ENCODE measurements at regions not wholly inside any gene's neighbourhood (a gene's known extent, or its start where the extent isn't known, plus 50 kb on each side); places are given as distances from the start of the nearest gene placed in this dataset.

DNA sequence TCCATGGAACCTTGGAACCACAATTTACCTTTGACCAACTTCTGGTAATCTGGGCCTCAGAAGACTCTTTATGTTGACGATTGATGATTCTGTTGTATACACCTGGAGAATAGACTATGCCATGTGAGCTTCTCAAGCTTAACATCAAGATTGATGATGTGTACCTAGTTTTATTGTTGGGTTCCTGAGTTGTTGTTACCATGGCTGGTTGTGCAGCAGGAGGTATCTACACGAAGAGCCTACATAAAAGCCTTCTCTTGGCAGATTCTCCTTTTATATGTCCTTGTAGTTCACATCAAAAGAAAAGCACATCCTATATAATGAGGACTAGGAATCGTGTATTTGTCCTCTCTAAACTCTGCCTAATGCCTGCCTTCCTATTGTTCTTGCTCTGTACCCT is 272.0 kb downstream of the DTHD1 start:
- H3K9me3 ChIP-seq (ENCODE audit: control insufficient read depth, insufficient read depth, low read depth, low read length): no peaks in the 10 kb centered on the region
- TF ChIP-seq ZNF610 (tag by site-specific recombination; IDR thresholded peaks at IDR 0.05; ENCODE audit: borderline replicate concordance) (no peak), ZFP3 (tag by site-specific recombination; IDR thresholded peaks at IDR 0.05; ENCODE audit: low read depth) (no peak)
- TF ChIP-seq, protein P1, sequence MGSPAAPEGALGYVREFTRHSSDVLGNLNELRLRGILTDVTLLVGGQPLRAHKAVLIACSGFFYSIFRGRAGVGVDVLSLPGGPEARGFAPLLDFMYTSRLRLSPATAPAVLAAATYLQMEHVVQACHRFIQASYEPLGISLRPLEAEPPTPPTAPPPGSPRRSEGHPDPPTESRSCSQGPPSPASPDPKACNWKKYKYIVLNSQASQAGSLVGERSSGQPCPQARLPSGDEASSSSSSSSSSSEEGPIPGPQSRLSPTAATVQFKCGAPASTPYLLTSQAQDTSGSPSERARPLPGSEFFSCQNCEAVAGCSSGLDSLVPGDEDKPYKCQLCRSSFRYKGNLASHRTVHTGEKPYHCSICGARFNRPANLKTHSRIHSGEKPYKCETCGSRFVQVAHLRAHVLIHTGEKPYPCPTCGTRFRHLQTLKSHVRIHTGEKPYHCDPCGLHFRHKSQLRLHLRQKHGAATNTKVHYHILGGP (tag by site-specific recombination; IDR thresholded peaks at IDR 0.05): no peak
- TF ChIP-seq, protein P2, sequence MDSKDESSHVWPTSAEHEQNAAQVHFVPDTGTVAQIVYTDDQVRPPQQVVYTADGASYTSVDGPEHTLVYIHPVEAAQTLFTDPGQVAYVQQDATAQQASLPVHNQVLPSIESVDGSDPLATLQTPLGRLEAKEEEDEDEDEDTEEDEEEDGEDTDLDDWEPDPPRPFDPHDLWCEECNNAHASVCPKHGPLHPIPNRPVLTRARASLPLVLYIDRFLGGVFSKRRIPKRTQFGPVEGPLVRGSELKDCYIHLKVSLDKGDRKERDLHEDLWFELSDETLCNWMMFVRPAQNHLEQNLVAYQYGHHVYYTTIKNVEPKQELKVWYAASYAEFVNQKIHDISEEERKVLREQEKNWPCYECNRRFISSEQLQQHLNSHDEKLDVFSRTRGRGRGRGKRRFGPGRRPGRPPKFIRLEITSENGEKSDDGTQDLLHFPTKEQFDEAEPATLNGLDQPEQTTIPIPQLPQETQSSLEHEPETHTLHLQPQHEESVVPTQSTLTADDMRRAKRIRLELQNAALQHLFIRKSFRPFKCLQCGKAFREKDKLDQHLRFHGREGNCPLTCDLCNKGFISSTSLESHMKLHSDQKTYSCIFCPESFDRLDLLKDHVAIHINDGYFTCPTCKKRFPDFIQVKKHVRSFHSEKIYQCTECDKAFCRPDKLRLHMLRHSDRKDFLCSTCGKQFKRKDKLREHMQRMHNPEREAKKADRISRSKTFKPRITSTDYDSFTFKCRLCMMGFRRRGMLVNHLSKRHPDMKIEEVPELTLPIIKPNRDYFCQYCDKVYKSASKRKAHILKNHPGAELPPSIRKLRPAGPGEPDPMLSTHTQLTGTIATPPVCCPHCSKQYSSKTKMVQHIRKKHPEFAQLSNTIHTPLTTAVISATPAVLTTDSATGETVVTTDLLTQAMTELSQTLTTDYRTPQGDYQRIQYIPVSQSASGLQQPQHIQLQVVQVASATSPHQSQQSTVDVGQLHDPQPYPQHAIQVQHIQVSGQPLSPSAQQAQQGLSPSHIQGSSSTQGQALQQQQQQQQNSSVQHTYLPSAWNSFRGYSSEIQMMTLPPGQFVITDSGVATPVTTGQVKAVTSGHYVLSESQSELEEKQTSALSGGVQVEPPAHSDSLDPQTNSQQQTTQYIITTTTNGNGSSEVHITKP (tag by site-specific recombination; IDR thresholded peaks at IDR 0.05): no peak
- CTCF ChIA-PET: interaction anchor here (0.5 kb wide), 1 partner anchor 1042 kb away, joined by 3 read pairs; no protein-coding TSS in a partner anchor
- POLR2A ChIA-PET: no interaction called here
- no peak overlapping the region for H3K27ac ChIP-seq (ENCODE audit: extremely low read depth, low read depth, low read length)
- H3K36me3 ChIP-seq (ENCODE audit: control insufficient read depth in 2 of 2, insufficient read depth in 1 of 2, low read length in 2 of 2): no peaks in the 10 kb centered on the region
- no peaks in the 10 kb centered on the region for H3K4me1 ChIP-seq (ENCODE audit: control insufficient read depth, insufficient read depth, low read length)
- no peak overlapping the region for H3K4me3 ChIP-seq (ENCODE audit: low read depth, low read length)

DNA sequence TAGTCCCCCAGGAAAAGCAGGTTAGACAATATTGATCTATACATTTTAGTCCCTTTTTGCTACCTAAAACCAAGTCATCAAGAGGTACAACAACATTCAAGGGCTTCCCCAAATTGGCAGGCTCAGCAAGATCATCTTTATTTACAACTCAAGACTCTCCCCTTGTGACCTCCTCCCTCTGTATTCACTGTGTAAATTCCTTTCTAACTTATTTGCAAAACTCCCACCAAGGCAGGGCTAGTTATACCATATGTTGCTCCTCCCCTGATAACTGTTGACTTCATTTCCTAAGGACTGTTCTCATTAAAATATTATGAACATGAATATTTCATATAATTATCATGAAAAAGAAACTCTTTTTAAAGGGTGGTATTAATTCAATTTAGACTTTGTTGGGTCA is 275.6 kb downstream of the DTHD1 start:
- TF ChIP-seq ZNF558 (tag by site-specific recombination; IDR thresholded peaks at IDR 0.05) (no peak), ZNF571 (tag by site-specific recombination; IDR thresholded peaks at IDR 0.05) (no peak), KLF9 (tag by site-specific recombination; IDR thresholded peaks at IDR 0.05; ENCODE audit: low read depth) (no peak), HOXD13 (CRISPR knock-in tag; IDR thresholded peaks at IDR 0.05; ENCODE audit: borderline replicate concordance) (no peak), ZBTB21 (tag by site-specific recombination; IDR thresholded peaks at IDR 0.05) (no peak), ZNF654 (tag by site-specific recombination; IDR thresholded peaks at IDR 0.05; ENCODE audit: low read depth) (no peak), ZSCAN30 (tag by site-specific recombination; IDR thresholded peaks at IDR 0.05) (no peak), FEZF1 (tag by site-specific recombination; IDR thresholded peaks at IDR 0.05) (no peak), ZNF501 (tag by site-specific recombination; IDR thresholded peaks at IDR 0.05) (no peak), KLF10 (tag by site-specific recombination; IDR thresholded peaks at IDR 0.05) (no peak), ZSCAN16 (tag by site-specific recombination; IDR thresholded peaks at IDR 0.05) (no peak), ZNF223 (tag by site-specific recombination; IDR thresholded peaks at IDR 0.05) (no peak)
- TF ChIP-seq, protein P3, sequence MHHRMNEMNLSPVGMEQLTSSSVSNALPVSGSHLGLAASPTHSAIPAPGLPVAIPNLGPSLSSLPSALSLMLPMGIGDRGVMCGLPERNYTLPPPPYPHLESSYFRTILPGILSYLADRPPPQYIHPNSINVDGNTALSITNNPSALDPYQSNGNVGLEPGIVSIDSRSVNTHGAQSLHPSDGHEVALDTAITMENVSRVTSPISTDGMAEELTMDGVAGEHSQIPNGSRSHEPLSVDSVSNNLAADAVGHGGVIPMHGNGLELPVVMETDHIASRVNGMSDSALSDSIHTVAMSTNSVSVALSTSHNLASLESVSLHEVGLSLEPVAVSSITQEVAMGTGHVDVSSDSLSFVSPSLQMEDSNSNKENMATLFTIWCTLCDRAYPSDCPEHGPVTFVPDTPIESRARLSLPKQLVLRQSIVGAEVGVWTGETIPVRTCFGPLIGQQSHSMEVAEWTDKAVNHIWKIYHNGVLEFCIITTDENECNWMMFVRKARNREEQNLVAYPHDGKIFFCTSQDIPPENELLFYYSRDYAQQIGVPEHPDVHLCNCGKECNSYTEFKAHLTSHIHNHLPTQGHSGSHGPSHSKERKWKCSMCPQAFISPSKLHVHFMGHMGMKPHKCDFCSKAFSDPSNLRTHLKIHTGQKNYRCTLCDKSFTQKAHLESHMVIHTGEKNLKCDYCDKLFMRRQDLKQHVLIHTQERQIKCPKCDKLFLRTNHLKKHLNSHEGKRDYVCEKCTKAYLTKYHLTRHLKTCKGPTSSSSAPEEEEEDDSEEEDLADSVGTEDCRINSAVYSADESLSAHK (tag by site-specific recombination; IDR thresholded peaks at IDR 0.05): no peak
- TF ChIP-seq, protein P4, sequence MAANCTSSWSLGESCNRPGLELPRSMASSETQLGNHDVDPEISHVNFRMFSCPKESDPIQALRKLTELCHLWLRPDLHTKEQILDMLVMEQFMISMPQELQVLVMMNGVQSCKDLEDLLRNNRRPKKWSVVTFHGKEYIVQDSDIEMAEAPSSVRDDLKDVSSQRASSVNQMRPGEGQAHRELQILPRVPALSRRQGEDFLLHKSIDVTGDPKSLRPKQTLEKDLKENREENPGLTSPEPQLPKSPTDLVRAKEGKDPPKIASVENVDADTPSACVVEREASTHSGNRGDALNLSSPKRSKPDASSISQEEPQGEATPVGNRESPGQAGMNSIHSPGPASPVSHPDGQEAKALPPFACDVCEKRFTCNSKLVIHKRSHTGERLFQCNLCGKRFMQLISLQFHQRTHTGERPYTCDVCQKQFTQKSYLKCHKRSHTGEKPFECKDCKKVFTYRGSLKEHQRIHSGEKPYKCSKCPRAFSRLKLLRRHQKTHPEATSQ (tag by site-specific recombination; IDR thresholded peaks at IDR 0.05): no peak
- TF ChIP-seq, protein P5, sequence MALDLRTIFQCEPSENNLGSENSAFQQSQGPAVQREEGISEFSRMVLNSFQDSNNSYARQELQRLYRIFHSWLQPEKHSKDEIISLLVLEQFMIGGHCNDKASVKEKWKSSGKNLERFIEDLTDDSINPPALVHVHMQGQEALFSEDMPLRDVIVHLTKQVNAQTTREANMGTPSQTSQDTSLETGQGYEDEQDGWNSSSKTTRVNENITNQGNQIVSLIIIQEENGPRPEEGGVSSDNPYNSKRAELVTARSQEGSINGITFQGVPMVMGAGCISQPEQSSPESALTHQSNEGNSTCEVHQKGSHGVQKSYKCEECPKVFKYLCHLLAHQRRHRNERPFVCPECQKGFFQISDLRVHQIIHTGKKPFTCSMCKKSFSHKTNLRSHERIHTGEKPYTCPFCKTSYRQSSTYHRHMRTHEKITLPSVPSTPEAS (tag by site-specific recombination; IDR thresholded peaks at IDR 0.05): no peak
- H3K36me3 ChIP-seq (ENCODE audit: control insufficient read depth in 2 of 2, insufficient read depth in 1 of 2, low read length in 2 of 2): no peaks in the 10 kb centered on the region
- CTCF ChIA-PET: no interaction called here
- H3K9me3 ChIP-seq (ENCODE audit: control insufficient read depth, insufficient read depth, low read depth, low read length): no peaks in the 10 kb centered on the region
- POLR2A ChIA-PET: no interaction called here
- H3K4me3 ChIP-seq (ENCODE audit: low read depth, low read length): no peak overlapping the region
- no peaks in the 10 kb centered on the region for H3K4me1 ChIP-seq (ENCODE audit: control insufficient read depth, insufficient read depth, low read length)
- no peak overlapping the region for H3K27ac ChIP-seq (ENCODE audit: extremely low read depth, low read depth, low read length)

Data from HEK293 (cell line).